ENCODE measurements at regions not wholly inside any gene's neighbourhood (a gene's known extent, or its start where the extent isn't known, plus 50 kb on each side); places are given as distances from the start of the nearest gene placed in this dataset.

GRCh38 chr21:28811860-28812259 lies 180.8 kb downstream of the LTN1 start:
- H3K9me3 Mint-ChIP-seq = peaks cover 3% of the 10 kb centered on the region
- no peaks in the 10 kb centered on the region for H3K27me3 Mint-ChIP-seq
- ATAC-seq = no peak
- no peaks in the 10 kb centered on the region for H3K4me1 Mint-ChIP-seq
- H3K36me3 Mint-ChIP-seq = peaks cover 17% of the 10 kb centered on the region
- no peak overlapping the region for H3K4me3 Mint-ChIP-seq
- H3K27ac Mint-ChIP-seq = no peak overlapping the region

DNA sequence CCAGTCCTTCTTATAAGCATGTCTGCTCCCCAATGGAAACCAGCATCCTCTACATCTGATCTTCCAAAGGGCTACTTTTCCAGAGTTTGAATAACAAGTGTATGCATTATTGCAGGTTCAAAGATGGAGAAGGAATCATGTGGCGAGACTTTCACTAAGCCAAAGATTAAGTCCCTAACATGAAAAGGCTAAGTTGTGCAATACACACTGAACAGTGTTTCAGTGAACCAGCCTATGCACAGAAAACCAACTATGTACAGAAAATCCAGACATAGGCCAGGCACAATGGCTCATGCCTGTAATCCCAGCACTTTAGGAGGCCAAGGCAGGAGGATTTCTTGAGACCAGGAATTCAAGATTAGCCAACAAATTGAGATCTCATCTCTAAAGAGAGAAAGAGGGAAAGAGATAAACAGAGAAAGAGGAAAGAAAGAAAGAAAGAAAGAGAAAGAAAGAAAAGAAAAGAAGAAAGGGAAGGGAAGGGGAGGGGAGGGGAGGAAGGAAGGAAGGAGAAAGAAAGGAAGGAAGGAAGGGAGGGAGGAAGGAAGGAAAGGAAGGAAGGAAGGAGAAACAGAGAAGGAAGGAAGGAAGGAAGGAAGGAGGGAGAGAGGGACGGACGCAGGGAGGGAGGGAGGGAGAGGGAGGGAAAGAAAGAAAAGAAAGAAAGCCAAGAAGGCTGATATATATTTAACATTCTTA lies 181.7 kb downstream of the LTN1 start:
- Mint-ChIP-seq H3K4me3 (no peak overlapping the region), H3K9me3 (peaks cover 3% of the 10 kb centered on the region), H3K27ac (no peak overlapping the region), H3K36me3 (peaks cover 23% of the 10 kb centered on the region), H3K27me3 (no peaks in the 10 kb centered on the region), H3K4me1 (no peaks in the 10 kb centered on the region)
- no peak for ATAC-seq

DNA sequence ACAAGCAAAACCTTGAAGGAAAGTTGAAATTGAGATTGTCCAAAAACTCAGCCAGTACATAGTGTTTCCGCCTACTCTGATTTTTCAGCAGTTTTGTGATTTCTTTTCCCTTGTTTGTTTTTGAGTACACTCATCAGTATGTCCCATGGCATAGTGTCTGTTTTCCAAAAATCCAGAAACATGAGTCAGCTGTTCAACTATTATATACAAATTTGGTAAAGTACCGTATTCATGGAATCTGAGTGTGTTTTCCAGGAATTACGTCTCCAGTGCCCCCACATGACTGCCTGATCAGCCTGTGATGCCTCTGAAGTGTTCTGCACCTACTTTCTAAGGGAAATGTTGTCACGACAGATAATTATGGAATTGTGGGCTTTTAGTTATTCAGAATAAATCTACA lies 186.8 kb downstream of the LTN1 start:
- no peak overlapping the region for H3K4me3 Mint-ChIP-seq
- H3K4me1 Mint-ChIP-seq = no peaks in the 10 kb centered on the region
- H3K36me3 Mint-ChIP-seq = peaks cover 16% of the 10 kb centered on the region
- no peaks in the 10 kb centered on the region for H3K27me3 Mint-ChIP-seq
- H3K27ac Mint-ChIP-seq = no peak overlapping the region
- peaks cover under 1% of the 10 kb centered on the region for H3K9me3 Mint-ChIP-seq
- no peak for ATAC-seq

- H3K4me1 Mint-ChIP-seq = no peaks in the 10 kb centered on the region
- no peaks in the 10 kb centered on the region for H3K27me3 Mint-ChIP-seq
- ATAC-seq = no peak
- peaks cover 16% of the 10 kb centered on the region for H3K36me3 Mint-ChIP-seq
- no peaks in the 10 kb centered on the region for H3K9me3 Mint-ChIP-seq
- no peak overlapping the region for H3K4me3 Mint-ChIP-seq
- H3K27ac Mint-ChIP-seq = no peak overlapping the region
Observed at GRCh38 chr21:28804089-28804670, 188.5 kb downstream of the LTN1 start.

DNA sequence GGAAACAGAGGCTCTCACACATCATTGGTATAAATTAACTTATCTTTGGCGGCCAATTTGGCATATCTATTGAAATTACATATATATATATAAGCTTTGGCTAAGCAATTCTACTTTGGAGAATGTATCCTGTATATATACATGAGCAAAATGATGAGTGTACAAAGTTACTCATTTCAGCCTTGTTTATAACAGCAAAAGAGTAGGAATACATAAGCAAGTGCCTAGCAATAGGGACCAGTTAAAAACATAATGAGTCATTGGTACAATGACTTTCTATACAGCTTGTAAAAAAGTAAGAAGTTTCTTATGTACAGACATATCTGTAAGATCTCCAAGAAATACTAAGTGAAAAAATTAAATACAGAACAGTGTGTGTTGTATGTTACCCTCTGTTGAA lies 190.8 kb downstream of the LTN1 start:
- Mint-ChIP-seq H3K27me3 (no peaks in the 10 kb centered on the region), H3K4me3 (no peak overlapping the region), H3K4me1 (no peaks in the 10 kb centered on the region), H3K36me3 (peaks cover 6% of the 10 kb centered on the region), H3K27ac (no peak overlapping the region), H3K9me3 (peaks cover 4% of the 10 kb centered on the region)
- ATAC-seq = no peak

GRCh38 chr21:28799926-28800325 lies 192.8 kb downstream of the LTN1 start:
- Mint-ChIP-seq H3K4me1 (no peaks in the 10 kb centered on the region), H3K36me3 (no peaks in the 10 kb centered on the region), H3K4me3 (no peak overlapping the region), H3K9me3 (peaks cover 4% of the 10 kb centered on the region), H3K27me3 (no peaks in the 10 kb centered on the region), H3K27ac (no peak overlapping the region)
- ATAC-seq = no peak

GRCh38 chr21:28798798-28799197 lies 193.9 kb downstream of the LTN1 start:
- Mint-ChIP-seq H3K9me3 (peaks cover 4% of the 10 kb centered on the region), H3K36me3 (no peaks in the 10 kb centered on the region), H3K27ac (no peak overlapping the region), H3K27me3 (no peaks in the 10 kb centered on the region), H3K4me1 (no peaks in the 10 kb centered on the region), H3K4me3 (no peak overlapping the region)
- ATAC-seq = no peak

DNA sequence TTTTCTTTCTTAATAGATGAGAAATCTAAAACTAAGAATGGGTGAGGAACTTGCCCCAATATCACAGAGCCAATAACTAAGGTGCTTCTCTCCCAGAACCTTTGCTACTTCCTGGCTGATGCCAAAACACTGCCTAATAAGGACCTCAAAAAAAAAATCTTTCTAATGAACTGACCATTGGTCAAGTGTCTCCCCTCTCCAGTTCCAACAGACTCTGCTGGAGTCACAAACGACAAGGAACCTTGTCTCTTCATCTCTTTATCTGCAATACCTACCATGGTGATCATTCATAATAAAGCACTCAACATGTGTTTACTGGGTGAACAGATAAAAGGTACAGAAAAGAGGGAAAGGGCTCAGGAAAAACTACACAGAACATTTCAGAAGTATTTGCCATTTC lies 197.4 kb downstream of the LTN1 start:
- no peaks in the 10 kb centered on the region for H3K36me3 Mint-ChIP-seq
- H3K27me3 Mint-ChIP-seq = no peaks in the 10 kb centered on the region
- H3K4me3 Mint-ChIP-seq = no peak overlapping the region
- no peak overlapping the region for H3K27ac Mint-ChIP-seq
- peaks cover 4% of the 10 kb centered on the region for H3K9me3 Mint-ChIP-seq
- ATAC-seq = no peak
- H3K4me1 Mint-ChIP-seq = no peaks in the 10 kb centered on the region

GRCh38 chr21:28794371-28794851 lies 198.3 kb downstream of the LTN1 start:
- no peaks in the 10 kb centered on the region for H3K4me1 Mint-ChIP-seq
- no peaks in the 10 kb centered on the region for H3K36me3 Mint-ChIP-seq
- no peak overlapping the region for H3K4me3 Mint-ChIP-seq
- no peaks in the 10 kb centered on the region for H3K27me3 Mint-ChIP-seq
- peaks cover 4% of the 10 kb centered on the region for H3K9me3 Mint-ChIP-seq
- no peak overlapping the region for H3K27ac Mint-ChIP-seq
- no peak for ATAC-seq

- Mint-ChIP-seq H3K4me1 (no peaks in the 10 kb centered on the region), H3K4me3 (no peak overlapping the region), H3K27ac (no peak overlapping the region), H3K27me3 (no peaks in the 10 kb centered on the region), H3K36me3 (no peaks in the 10 kb centered on the region), H3K9me3 (no peaks in the 10 kb centered on the region)
- ATAC-seq = no peak
Observed at GRCh38 chr21:28793043-28793442, 199.6 kb downstream of the LTN1 start.

GRCh38 chr21:28791595-28792282 lies 200.9 kb downstream of the LTN1 start:
- Mint-ChIP-seq H3K36me3 (no peaks in the 10 kb centered on the region), H3K9me3 (no peaks in the 10 kb centered on the region), H3K4me1 (no peaks in the 10 kb centered on the region), H3K4me3 (no peak overlapping the region), H3K27ac (no peak overlapping the region), H3K27me3 (no peaks in the 10 kb centered on the region)
- no peak for ATAC-seq

DNA sequence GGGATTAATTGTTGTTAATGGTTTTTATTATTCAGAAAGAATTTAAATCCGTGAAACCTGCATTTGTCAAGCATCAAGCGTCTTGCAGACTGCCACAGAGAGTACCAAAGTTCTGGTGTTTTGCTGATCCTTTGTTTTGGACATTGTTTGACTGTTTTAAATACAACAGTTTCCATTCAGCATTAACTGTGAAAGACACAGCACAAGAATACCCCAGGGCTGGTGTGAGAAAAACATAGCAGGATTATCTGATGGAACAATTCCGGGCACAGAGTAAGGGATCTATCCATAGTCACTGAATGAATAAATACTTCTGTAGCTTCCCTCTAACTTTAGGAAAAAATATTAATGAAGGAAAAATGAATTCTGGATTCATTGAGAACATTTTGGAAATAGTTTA lies 202.3 kb downstream of the LTN1 start:
- no peak overlapping the region for H3K4me3 Mint-ChIP-seq
- peaks cover 2% of the 10 kb centered on the region for H3K9me3 Mint-ChIP-seq
- H3K27me3 Mint-ChIP-seq = no peaks in the 10 kb centered on the region
- H3K4me1 Mint-ChIP-seq = no peaks in the 10 kb centered on the region
- H3K27ac Mint-ChIP-seq = no peak overlapping the region
- no peak for ATAC-seq
- peaks cover 8% of the 10 kb centered on the region for H3K36me3 Mint-ChIP-seq

DNA sequence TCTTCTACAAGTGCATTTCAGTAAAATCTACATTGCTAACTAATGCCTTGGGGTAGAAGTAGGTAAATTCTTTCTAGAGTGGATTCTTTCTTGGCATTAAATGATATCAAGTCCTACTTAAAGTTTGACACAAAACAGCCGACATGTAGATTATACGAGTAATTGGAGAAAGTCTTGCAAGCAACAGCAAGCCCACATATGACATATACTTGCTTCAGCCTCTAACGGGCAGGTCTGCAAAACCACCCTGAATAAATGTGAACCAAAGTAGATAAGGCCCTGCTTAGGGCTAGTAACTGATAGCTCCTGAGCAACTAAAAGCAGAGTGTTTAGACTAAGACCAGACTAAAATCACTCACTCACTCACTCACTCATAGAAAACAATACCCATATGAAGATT lies 203.2 kb downstream of the LTN1 start:
- peaks cover 2% of the 10 kb centered on the region for H3K9me3 Mint-ChIP-seq
- no peak overlapping the region for H3K27ac Mint-ChIP-seq
- no peaks in the 10 kb centered on the region for H3K27me3 Mint-ChIP-seq
- no peaks in the 10 kb centered on the region for H3K4me1 Mint-ChIP-seq
- H3K4me3 Mint-ChIP-seq = no peak overlapping the region
- ATAC-seq = no peak
- peaks cover 16% of the 10 kb centered on the region for H3K36me3 Mint-ChIP-seq

DNA sequence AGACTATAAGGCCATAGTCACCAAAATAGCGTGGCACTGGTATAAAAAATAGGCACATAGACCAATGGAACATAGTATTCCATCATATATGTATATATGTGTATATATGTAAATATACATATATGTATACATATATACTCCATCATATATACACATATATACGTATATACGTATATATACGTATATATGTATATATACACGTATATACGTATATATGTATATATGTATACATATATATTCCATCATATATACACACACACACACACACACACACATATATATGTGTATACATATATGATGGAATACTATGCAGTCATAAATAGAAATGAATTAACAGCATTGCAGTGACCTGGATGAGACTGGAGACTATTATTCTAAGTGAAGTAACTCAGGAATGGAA lies 204.6 kb downstream of the LTN1 start:
- no peak overlapping the region for H3K4me3 Mint-ChIP-seq
- H3K27ac Mint-ChIP-seq = no peak overlapping the region
- peaks cover 17% of the 10 kb centered on the region for H3K36me3 Mint-ChIP-seq
- peaks cover 2% of the 10 kb centered on the region for H3K9me3 Mint-ChIP-seq
- H3K4me1 Mint-ChIP-seq = no peaks in the 10 kb centered on the region
- no peak for ATAC-seq
- no peaks in the 10 kb centered on the region for H3K27me3 Mint-ChIP-seq

- no peak overlapping the region for H3K27ac Mint-ChIP-seq
Observed at GRCh38 chr21:28783641-28784185, 209.0 kb downstream of the LTN1 start.

More at GRCh38 chr21:28783641-28784185, 209.0 kb downstream of the LTN1 start:
- H3K27me3 Mint-ChIP-seq = no peaks in the 10 kb centered on the region
- no peak overlapping the region for H3K4me3 Mint-ChIP-seq
- peaks cover 17% of the 10 kb centered on the region for H3K36me3 Mint-ChIP-seq
- peaks cover 5% of the 10 kb centered on the region for H3K9me3 Mint-ChIP-seq
- no peak for ATAC-seq
- no peaks in the 10 kb centered on the region for H3K4me1 Mint-ChIP-seq
